SK-N-SH (cell line): ENCODE measurements at regions not wholly inside any gene's neighbourhood (a gene's known extent, or its start where the extent isn't known, plus 50 kb on each side); places are given as distances from the start of the nearest gene placed in this dataset.

ENCODE experiments used
- CTCF ChIA-PET: fragments of 300-600, 350-600 bp; formaldehyde crosslinking; extraction: SDS; loops from one replicate; lab custom pipeline; 2021; lab: Yijun Ruan, JAX
- POLR2A ChIA-PET: fragments of 350-600 bp; sonication (Branson Sonifier 250); formaldehyde crosslinking; extraction: SDS; loops from one replicate; lab custom pipeline; 2020; ENCODE audit warnings: antibody characterized with exemption, inconsistent platforms; lab: Yijun Ruan, JAX
- DNase-seq: peaks from one replicate; pipeline ENCODE4 v3.0.0; 2012
- H2AFZ ChIP-seq: fragments of 200-600 bp; sonication (generic); 2 replicates; pipeline ENCODE4 v1.8.1; 2016; ENCODE audit warnings: antibody characterized with exemption, mild to moderate bottlenecking, low read depth
- H3F3A ChIP-seq: fragments of 200-600 bp; sonication (generic); replicated peaks from 2 replicates; pipeline ENCODE3; 2016; ENCODE audit warnings: antibody characterized with exemption, mild to moderate bottlenecking; ENCODE audit not compliant: insufficient read depth
- H3K27ac ChIP-seq, 2 experiments: fragments of 200-500 bp in 1 of 2; fragments of 200-600 bp in 1 of 2; sonication (Bioruptor generic) in 1 of 2; sonication (generic), shearing (Covaris generic) in 1 of 2; 2 replicates each; pipeline versions ENCODE4 v1.5.1 to v1.6.1; 2014 to 2016; ENCODE audit warnings: low read depth in 2 of 2, inconsistent platforms in 1 of 2, low read length in 1 of 2, mild to moderate bottlenecking in 1 of 2, mixed read lengths in 1 of 2
- H3K27me3 ChIP-seq: fragments of 200-600 bp; sonication (generic), shearing (Covaris generic); 2 replicates; pipeline ENCODE4 v1.6.1; 2016; ENCODE audit warnings: mixed run types; ENCODE audit not compliant: insufficient read depth
- H3K36me3 ChIP-seq, 2 experiments: fragments of 200-500 bp in 1 of 2; fragments of 200-600 bp in 1 of 2; sonication (Bioruptor generic) in 1 of 2; sonication (generic) in 1 of 2; replicated peaks in 1 of 2; 2 replicates each; pipeline versions ENCODE3 to v1.5.1; 2014 to 2016; ENCODE audit warnings: low read length in 1 of 2, mild to moderate bottlenecking in 1 of 2; ENCODE audit not compliant: insufficient read depth in 2 of 2, control insufficient read depth in 1 of 2
- H3K4me1 ChIP-seq, 2 experiments: fragments of 200-500 bp in 1 of 2; fragments of 200-600 bp in 1 of 2; sonication (Bioruptor generic) in 1 of 2; sonication (generic), shearing (Covaris generic) in 1 of 2; 2 replicates each; pipeline versions ENCODE4 v1.5.1 to v1.6.1; 2014 to 2016; ENCODE audit warnings: low read depth in 1 of 2, low read length in 1 of 2, mixed run types in 1 of 2; ENCODE audit not compliant: insufficient read depth in 2 of 2, control insufficient read depth in 1 of 2
- H3K4me2 ChIP-seq: fragments of 200-600 bp; sonication (generic), shearing (Covaris generic); 2 replicates; pipeline ENCODE4 v1.6.1; 2017; ENCODE audit warnings: mixed run types
- H3K4me3 ChIP-seq, 2 experiments: fragments of 200-500 bp in 1 of 2; fragments of 200-600 bp in 1 of 2; sonication (Bioruptor generic) in 1 of 2; sonication (generic), shearing (Covaris generic) in 1 of 2; 2 replicates each; pipeline versions ENCODE4 v1.5.1 to v1.8.1; 2014 to 2016; ENCODE audit warnings: low read depth in 2 of 2, inconsistent platforms in 1 of 2, low read length in 1 of 2, mild to moderate bottlenecking in 1 of 2, mixed read lengths in 1 of 2, moderate library complexity in 1 of 2
- H3K79me2 ChIP-seq: fragments of 200-600 bp; sonication (generic); 2 replicates; pipeline ENCODE4 v1.8.1; 2017; ENCODE audit warnings: mild to moderate bottlenecking; ENCODE audit not compliant: insufficient read depth
- H3K9ac ChIP-seq: fragments of 200-600 bp; sonication (generic); 2 replicates; pipeline ENCODE4 v1.6.1; 2017; ENCODE audit warnings: mixed run types
- H3K9me2 ChIP-seq: fragments of 200-600 bp; sonication (generic); 2 replicates; pipeline ENCODE4 v1.6.1; 2017; ENCODE audit warnings: mixed run types
- H3K9me3 ChIP-seq: fragments of 200-600 bp; sonication (generic); 2 replicates; pipeline ENCODE4 v1.6.1; 2017; ENCODE audit warnings: mixed run types, mild to moderate bottlenecking, moderate library complexity
- H4K20me1 ChIP-seq: fragments of 200-600 bp; sonication (generic); 2 replicates; pipeline ENCODE4 v1.6.1; 2017; ENCODE audit warnings: mild to moderate bottlenecking, mixed run types; ENCODE audit not compliant: insufficient read depth
- CHD2 ChIP-seq: fragments of 150-350 bp; IDR thresholded peaks from 2 replicates; pipeline ENCODE4 v1.6.1; 2018; ENCODE audit warnings: low read length; ENCODE audit not compliant: partially characterized antibody
- FOSL2 ChIP-seq: IDR thresholded peaks from 2 replicates; pipeline ENCODE4 v1.4.0; 2012; ENCODE audit warnings: low read depth, mild to moderate bottlenecking, moderate library complexity, borderline replicate concordance
- GATA2 ChIP-seq: sonication (generic); formaldehyde crosslinking; IDR thresholded peaks from 2 replicates; pipeline ENCODE4 v1.5.0; 2020; ENCODE audit warnings: mild to moderate bottlenecking, missing genetic modification reagents
- JUND ChIP-seq: IDR thresholded peaks from 2 replicates; pipeline ENCODE4 v1.4.0; 2012
- POLR2AphosphoS5 ChIP-seq: IDR thresholded peaks from 2 replicates; pipeline ENCODE4 v1.6.1; 2012; ENCODE audit warnings: low read depth, low read length
- RXRA ChIP-seq: IDR thresholded peaks from 2 replicates; pipeline ENCODE4 v1.4.0; 2012; ENCODE audit warnings: low read depth, mild to moderate bottlenecking, borderline replicate concordance
- TAF1 ChIP-seq: IDR thresholded peaks from 2 replicates; pipeline ENCODE4 v1.6.1; 2012; ENCODE audit warnings: low read depth, mild to moderate bottlenecking, low read length, moderate library complexity, borderline replicate concordance
- TCF12 ChIP-seq: IDR thresholded peaks from 2 replicates; pipeline ENCODE4 v1.4.0; 2012
- WGBS: methylation state at CpG from one replicate; pipeline ENCODE4 v1.1.6; 2017; ENCODE audit warnings: low lambda C conversion rate; 5-methylcytosine and 5-hydroxymethylcytosine counted together
- TF ChIP-seq, protein P1 (sequence below): IDR thresholded peaks from 2 replicates; pipeline ENCODE4 v1.4.0; 2012; ENCODE audit warnings: low read depth, borderline replicate concordance
- TF ChIP-seq, protein P2 (sequence below): fragments of 200-600 bp; sonication (generic); IDR thresholded peaks from 2 replicates; pipeline ENCODE4 v1.6.1; 2017; ENCODE audit warnings: antibody characterized with exemption, mild to moderate bottlenecking, moderate library complexity
- TF ChIP-seq, protein P3 (sequence below): IDR thresholded peaks from 2 replicates; pipeline ENCODE4 v1.4.0; 2012; ENCODE audit warnings: low read depth, borderline replicate concordance
- TF ChIP-seq, protein P4 (sequence below): IDR thresholded peaks from 2 replicates; pipeline ENCODE4 v1.6.1; 2012; ENCODE audit warnings: mild to moderate bottlenecking, low read depth, low read length, moderate library complexity

DNA sequence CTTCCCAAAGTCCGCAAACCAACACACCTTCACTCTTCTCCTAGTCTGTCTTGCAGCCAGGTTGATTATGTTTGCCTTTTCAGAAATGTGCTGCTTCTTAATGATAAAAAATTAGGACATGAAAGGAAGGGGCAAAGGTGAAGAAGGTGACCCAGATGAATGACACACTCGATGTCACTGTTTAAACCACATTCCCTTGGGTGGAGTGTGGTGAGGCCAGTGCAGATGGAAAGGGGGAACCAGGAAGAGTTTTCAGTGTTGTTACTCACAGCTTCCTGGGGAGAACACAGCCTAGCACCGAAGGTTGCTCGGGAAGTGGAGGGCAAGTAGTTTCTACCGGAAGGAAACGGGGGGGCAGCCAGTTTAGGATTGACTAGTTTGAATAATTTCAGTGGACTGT, 57.2 kb upstream of the BOD1L2 start:
- no peak for DNase-seq
- Histone ChIP-seq H3K4me3 (no peak overlapping the region), H4K20me1 (no peaks in the 10 kb centered on the region), H3F3A (no peaks in the 10 kb centered on the region), H3K9ac (no peak overlapping the region), H3K27me3 (no peaks in the 10 kb centered on the region), H3K36me3 (no peaks in the 10 kb centered on the region), H3K4me1 (peaks cover 0 to 4% of the 10 kb centered on the region in 2 experiments; a peak in 1 of 4 replicates), H3K9me3 (no peaks in the 10 kb centered on the region), H2AFZ (no peak overlapping the region), H3K9me2 (no peaks in the 10 kb centered on the region), H3K4me2 (no peak overlapping the region), H3K79me2 (no peaks in the 10 kb centered on the region), H3K27ac (no peak overlapping the region)
- CTCF ChIA-PET, result no interaction called here
- WGBS, result 58% methylated on average over 6 of the region's 6 CpGs
- POLR2A ChIA-PET, result no interaction called here
- TF ChIP-seq, protein P1, sequence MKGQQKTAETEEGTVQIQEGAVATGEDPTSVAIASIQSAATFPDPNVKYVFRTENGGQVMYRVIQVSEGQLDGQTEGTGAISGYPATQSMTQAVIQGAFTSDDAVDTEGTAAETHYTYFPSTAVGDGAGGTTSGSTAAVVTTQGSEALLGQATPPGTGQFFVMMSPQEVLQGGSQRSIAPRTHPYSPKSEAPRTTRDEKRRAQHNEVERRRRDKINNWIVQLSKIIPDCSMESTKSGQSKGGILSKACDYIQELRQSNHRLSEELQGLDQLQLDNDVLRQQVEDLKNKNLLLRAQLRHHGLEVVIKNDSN, result no peak
- no peak for TF ChIP-seq CHD2
- no peak for TF ChIP-seq FOSL2
- no peak for TF ChIP-seq RXRA
- TF ChIP-seq JUND, result no peak
- TF ChIP-seq TCF12, result no peak
- TF ChIP-seq, protein P2, sequence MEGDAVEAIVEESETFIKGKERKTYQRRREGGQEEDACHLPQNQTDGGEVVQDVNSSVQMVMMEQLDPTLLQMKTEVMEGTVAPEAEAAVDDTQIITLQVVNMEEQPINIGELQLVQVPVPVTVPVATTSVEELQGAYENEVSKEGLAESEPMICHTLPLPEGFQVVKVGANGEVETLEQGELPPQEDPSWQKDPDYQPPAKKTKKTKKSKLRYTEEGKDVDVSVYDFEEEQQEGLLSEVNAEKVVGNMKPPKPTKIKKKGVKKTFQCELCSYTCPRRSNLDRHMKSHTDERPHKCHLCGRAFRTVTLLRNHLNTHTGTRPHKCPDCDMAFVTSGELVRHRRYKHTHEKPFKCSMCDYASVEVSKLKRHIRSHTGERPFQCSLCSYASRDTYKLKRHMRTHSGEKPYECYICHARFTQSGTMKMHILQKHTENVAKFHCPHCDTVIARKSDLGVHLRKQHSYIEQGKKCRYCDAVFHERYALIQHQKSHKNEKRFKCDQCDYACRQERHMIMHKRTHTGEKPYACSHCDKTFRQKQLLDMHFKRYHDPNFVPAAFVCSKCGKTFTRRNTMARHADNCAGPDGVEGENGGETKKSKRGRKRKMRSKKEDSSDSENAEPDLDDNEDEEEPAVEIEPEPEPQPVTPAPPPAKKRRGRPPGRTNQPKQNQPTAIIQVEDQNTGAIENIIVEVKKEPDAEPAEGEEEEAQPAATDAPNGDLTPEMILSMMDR, result no peak
- TF ChIP-seq, protein P3, sequence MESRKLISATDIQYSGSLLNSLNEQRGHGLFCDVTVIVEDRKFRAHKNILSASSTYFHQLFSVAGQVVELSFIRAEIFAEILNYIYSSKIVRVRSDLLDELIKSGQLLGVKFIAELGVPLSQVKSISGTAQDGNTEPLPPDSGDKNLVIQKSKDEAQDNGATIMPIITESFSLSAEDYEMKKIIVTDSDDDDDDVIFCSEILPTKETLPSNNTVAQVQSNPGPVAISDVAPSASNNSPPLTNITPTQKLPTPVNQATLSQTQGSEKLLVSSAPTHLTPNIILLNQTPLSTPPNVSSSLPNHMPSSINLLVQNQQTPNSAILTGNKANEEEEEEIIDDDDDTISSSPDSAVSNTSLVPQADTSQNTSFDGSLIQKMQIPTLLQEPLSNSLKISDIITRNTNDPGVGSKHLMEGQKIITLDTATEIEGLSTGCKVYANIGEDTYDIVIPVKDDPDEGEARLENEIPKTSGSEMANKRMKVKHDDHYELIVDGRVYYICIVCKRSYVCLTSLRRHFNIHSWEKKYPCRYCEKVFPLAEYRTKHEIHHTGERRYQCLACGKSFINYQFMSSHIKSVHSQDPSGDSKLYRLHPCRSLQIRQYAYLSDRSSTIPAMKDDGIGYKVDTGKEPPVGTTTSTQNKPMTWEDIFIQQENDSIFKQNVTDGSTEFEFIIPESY, result no peak
- no peak for TF ChIP-seq POLR2AphosphoS5
- TF ChIP-seq TAF1, result no peak
- no peak for TF ChIP-seq GATA2 (CRISPR knock-in tag)
- TF ChIP-seq, protein P4, sequence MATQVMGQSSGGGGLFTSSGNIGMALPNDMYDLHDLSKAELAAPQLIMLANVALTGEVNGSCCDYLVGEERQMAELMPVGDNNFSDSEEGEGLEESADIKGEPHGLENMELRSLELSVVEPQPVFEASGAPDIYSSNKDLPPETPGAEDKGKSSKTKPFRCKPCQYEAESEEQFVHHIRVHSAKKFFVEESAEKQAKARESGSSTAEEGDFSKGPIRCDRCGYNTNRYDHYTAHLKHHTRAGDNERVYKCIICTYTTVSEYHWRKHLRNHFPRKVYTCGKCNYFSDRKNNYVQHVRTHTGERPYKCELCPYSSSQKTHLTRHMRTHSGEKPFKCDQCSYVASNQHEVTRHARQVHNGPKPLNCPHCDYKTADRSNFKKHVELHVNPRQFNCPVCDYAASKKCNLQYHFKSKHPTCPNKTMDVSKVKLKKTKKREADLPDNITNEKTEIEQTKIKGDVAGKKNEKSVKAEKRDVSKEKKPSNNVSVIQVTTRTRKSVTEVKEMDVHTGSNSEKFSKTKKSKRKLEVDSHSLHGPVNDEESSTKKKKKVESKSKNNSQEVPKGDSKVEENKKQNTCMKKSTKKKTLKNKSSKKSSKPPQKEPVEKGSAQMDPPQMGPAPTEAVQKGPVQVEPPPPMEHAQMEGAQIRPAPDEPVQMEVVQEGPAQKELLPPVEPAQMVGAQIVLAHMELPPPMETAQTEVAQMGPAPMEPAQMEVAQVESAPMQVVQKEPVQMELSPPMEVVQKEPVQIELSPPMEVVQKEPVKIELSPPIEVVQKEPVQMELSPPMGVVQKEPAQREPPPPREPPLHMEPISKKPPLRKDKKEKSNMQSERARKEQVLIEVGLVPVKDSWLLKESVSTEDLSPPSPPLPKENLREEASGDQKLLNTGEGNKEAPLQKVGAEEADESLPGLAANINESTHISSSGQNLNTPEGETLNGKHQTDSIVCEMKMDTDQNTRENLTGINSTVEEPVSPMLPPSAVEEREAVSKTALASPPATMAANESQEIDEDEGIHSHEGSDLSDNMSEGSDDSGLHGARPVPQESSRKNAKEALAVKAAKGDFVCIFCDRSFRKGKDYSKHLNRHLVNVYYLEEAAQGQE, result no peak
